GM18498 (cell line): ENCODE measurements at regions not wholly inside any gene's neighbourhood (a gene's known extent, or its start where the extent isn't known, plus 50 kb on each side); places are given as distances from the start of the nearest gene placed in this dataset.
"Not testable (repeated sequence)": the region's sequence is repeated elsewhere in the genome, so short reads cannot be mapped to it uniquely, and the experiment has no call there.

Experiments used
- ATAC-seq: cut with Tn5 transposase; IDR thresholded peaks from one replicate; pipeline ENCODE4 v1.9.1; 2021; ENCODE audit warnings: mild to moderate bottlenecking, moderate library complexity; ENCODE audit not compliant: unreplicated experiment

GRCh38 chr15:30470601-30471365 lies 56.7 kb upstream of the GOLGA8R start:
- peak; percentile 98 for ATAC-seq

DNA sequence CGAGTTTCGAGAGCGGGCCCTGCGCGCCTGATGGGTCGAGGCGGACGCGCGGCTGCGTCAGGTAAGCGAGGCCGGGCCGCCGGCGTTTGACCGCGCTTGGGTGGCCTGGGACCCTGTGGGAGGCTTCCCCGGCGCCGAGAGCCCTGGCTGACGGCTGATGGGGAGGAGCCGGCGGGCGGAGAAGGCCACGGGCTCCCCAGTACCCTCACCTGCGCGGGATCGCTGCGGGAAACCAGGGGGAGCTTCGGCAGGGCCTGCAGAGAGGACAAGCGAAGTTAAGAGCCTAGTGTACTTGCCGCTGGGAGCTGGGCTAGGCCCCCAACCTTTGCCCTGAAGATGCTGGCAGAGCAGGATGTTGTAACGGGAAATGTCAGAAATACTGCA lies 57.3 kb upstream of the GOLGA8R start:
- not testable (repeated sequence) for ATAC-seq

GRCh38 chr15:30471817-30472551 lies 57.9 kb upstream of the GOLGA8R start:
- ATAC-seq: not testable (repeated sequence)

DNA sequence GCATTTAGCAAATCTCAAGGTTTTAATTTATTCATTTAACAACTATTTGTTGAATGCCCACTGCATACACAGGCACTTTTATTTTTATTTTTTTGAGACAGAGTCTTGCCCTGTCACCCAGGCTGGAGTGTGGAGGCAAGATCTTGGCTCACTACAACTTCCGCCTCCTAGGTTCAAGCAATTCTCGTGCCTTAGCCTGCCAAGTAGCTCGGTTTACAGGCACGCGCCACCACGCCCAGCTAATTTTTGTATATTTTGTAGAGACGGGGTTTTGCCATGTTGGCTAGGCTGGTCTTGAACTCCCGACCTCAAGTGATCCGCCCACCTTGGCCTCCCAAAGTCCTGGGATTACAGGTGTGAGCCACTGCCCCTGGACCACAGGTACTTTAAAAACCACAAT lies 67.0 kb upstream of the GOLGA8Q start:
- ATAC-seq: not testable (repeated sequence)

DNA sequence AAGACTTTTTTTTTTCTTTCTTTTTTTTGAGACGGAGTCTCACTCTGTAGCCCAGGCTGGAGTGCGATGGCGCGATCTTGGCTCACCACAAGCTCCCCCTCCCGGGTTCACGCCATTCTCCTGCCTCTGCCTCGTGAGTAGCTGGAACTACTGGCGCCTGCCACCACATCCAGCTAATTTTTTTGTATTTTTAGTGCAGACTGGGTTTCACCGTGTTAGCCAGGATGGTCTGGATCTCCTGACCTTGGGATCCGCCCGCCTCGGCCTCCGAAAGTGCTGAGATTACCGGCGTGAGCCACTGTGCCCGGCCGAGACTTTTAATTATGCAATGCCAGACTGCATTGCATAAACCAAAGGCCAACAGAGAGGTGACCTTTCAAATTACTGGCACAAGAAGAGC lies 62.6 kb upstream of the GOLGA8Q start:
- ATAC-seq: not testable (repeated sequence)

DNA sequence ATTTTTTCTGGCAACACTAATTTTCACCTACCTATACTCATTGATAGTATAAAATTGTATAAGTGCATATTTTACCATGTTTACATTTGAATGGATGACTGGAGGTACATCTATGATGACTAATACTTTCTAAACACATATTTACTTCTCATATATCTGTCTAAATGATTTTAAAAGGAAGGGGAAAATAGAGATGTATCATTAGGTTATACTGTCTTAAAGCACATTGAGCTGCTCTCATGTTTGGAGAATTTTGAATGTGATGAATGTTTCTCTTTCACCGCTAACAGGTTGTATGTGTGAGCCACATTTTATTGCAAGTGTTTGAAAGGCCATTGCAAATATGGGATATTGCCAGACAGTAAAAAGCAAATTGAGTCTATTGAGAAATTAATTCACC lies 61.5 kb upstream of the GOLGA8Q start:
- ATAC-seq: not testable (repeated sequence)

GRCh38 chr15:30493947-30494346 lies 57.9 kb upstream of the GOLGA8Q start:
- not testable (repeated sequence) for ATAC-seq

DNA sequence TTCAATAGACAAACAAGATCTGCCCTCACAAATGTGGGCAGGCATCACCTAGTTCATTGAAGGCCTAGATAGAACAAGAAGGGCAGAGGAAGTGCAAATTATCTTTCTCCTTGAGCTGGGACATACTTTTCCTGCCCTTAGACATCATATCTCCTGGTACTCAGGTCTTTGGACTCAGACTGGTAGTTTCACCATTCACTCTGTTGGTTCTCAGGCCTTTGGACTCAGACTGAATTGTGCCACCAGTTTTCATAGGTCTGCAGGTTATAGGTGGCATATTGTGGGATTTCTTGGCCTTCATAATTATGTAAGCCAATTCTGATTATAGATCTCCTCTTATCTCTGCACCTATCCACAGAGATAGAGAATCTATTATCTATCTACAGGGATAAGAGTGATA lies 54.6 kb upstream of the GOLGA8Q start:
- not testable (repeated sequence) for ATAC-seq

GRCh38 chr15:30499233-30499632 lies 52.6 kb upstream of the GOLGA8Q start:
- not testable (repeated sequence) for ATAC-seq

DNA sequence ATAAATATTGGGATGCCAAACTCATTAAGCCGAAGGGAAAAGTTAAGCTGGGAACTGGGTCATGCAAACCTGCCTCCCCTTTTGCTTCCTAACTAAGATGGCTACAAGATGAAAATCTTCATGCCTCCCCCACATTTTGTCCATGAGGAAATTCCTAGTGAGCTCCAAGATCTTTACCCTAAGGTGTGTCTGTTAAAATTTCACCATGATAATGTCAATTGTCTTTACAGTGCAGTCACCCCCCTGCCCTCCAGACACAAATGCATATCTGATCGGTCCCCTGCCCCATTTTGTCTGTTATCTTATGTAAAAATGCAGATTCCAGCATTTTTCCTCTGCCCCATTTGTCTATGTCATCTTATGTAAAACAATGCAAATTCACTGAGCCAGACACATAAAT lies 51.3 kb upstream of the GOLGA8Q start:
- not testable (repeated sequence) for ATAC-seq
